Endodermal cell (in vitro differentiated cells): ENCODE measurements at regions not wholly inside any gene's neighbourhood (a gene's known extent, or its start where the extent isn't known, plus 50 kb on each side); places are given as distances from the start of the nearest gene placed in this dataset.

ENCODE experiments used
- DNase-seq: peaks from one replicate; pipeline ENCODE4 v3.0.0-alpha.2; 2017
- H3K27ac ChIP-seq: 2 replicates; pipeline ENCODE4 v1.5.1; 2013; ENCODE audit warnings: mild to moderate bottlenecking, low read depth, low read length, moderate library complexity
- H3K27me3 ChIP-seq: 2 replicates; pipeline ENCODE4 v1.6.1; 2013; ENCODE audit warnings: mild to moderate bottlenecking, low read length, moderate library complexity; ENCODE audit not compliant: insufficient read depth, control insufficient read depth, poor library complexity, severe bottlenecking
- H3K36me3 ChIP-seq: 2 replicates; pipeline ENCODE4 v1.7.0; 2013; ENCODE audit warnings: mild to moderate bottlenecking, low read length, moderate library complexity; ENCODE audit not compliant: control insufficient read depth, insufficient read depth
- H3K4me1 ChIP-seq: one replicate; pipeline ENCODE4 v1.7.0; 2013; ENCODE audit warnings: low read length; ENCODE audit not compliant: control insufficient read depth, insufficient read depth
- H3K4me3 ChIP-seq: 2 replicates; pipeline ENCODE4 v1.5.1; 2013; ENCODE audit warnings: mild to moderate bottlenecking, low read length, moderate library complexity
- H3K9ac ChIP-seq: 2 replicates; pipeline ENCODE4 v1.6.1; 2013; ENCODE audit warnings: mild to moderate bottlenecking, low read length, moderate library complexity; ENCODE audit not compliant: poor library complexity, severe bottlenecking; ENCODE audit errors: extremely low read depth
- H3K9me3 ChIP-seq: 2 replicates; pipeline ENCODE4 v1.6.1; 2013; ENCODE audit warnings: mild to moderate bottlenecking, low read length, moderate library complexity; ENCODE audit not compliant: control insufficient read depth
- H3K27ac Mint-ChIP-seq: 2 replicates; pipeline ENCODE4 v1.8.0; 2020; ENCODE audit warnings: mixed read lengths
- H3K27me3 Mint-ChIP-seq: 2 replicates; pipeline ENCODE4 v1.8.0; 2021; ENCODE audit warnings: mild to moderate bottlenecking, mixed read lengths; ENCODE audit not compliant: insufficient read depth
- H3K36me3 Mint-ChIP-seq: 2 replicates; pipeline ENCODE4 v1.8.0; 2020; ENCODE audit warnings: low read depth, mixed read lengths
- H3K4me1 Mint-ChIP-seq: 2 replicates; pipeline ENCODE4 v1.8.0; 2020; ENCODE audit warnings: mixed read lengths
- H3K4me3 Mint-ChIP-seq: 2 replicates; pipeline ENCODE4 v1.8.0; 2020; ENCODE audit warnings: mild to moderate bottlenecking, moderate library complexity, mixed read lengths
- H3K9me3 Mint-ChIP-seq: 2 replicates; pipeline ENCODE4 v1.8.0; 2020; ENCODE audit warnings: mild to moderate bottlenecking, mixed read lengths
- CTCF ChIP-seq: fragments of 200-600 bp; sonication (generic); conservative IDR thresholded peaks from 2 replicates; pipeline ENCODE4 v1.5.0; 2021; ENCODE audit warnings: antibody characterized with exemption, mild to moderate bottlenecking
- WGBS, 2 experiments: methylation state at CpG; one replicate each; pipeline versions ENCODE4 v1.1.5 to v1.1.7; 2013; ENCODE audit warnings: missing lambda C conversion rate in 2 of 2, mixed read lengths in 1 of 2; ENCODE audit not compliant: insufficient coverage in 1 of 2, insufficient read length in 1 of 2; 5-methylcytosine and 5-hydroxymethylcytosine counted together

- H3K27me3 ChIP-seq: no peaks in the 10 kb centered on the region
- Mint-ChIP-seq H3K27ac (no peak overlapping the region), H3K9me3 (peaks cover 40% of the 10 kb centered on the region), H3K36me3 (no peaks in the 10 kb centered on the region), H3K4me3 (no peak overlapping the region), H3K4me1 (no peaks in the 10 kb centered on the region), H3K27me3 (peaks cover 3% of the 10 kb centered on the region)
- H3K4me1 ChIP-seq: no peaks in the 10 kb centered on the region
- no peaks in the 10 kb centered on the region for H3K36me3 ChIP-seq
- TF ChIP-seq CTCF: no peak
- no peak overlapping the region for H3K9ac ChIP-seq
- 92 to 93% methylated on average over 6 to 7 of the region's 7 CpGs for WGBS, 2 experiments
- DNase-seq: no peak
- H3K9me3 ChIP-seq: peaks cover 27% of the 10 kb centered on the region
- H3K4me3 ChIP-seq: no peak overlapping the region
- no peak overlapping the region for H3K27ac ChIP-seq
These were observed 95.9 kb downstream of the TBX3 start for GRCh38 chr12:114588061-114588460.

- Mint-ChIP-seq H3K27ac (no peak overlapping the region), H3K9me3 (peaks cover 22% of the 10 kb centered on the region), H3K36me3 (no peaks in the 10 kb centered on the region), H3K4me1 (no peaks in the 10 kb centered on the region), H3K27me3 (peaks cover 10% of the 10 kb centered on the region), H3K4me3 (no peak overlapping the region)
- TF ChIP-seq CTCF: no peak
- no peak overlapping the region for H3K4me3 ChIP-seq
- peaks cover 9% of the 10 kb centered on the region for H3K27me3 ChIP-seq
- no peak for DNase-seq
- H3K9me3 ChIP-seq: peaks cover 40% of the 10 kb centered on the region
- H3K27ac ChIP-seq: no peak overlapping the region
- WGBS, 2 experiments: 94 to 96% methylated on average over 2 of the region's 2 CpGs
- H3K36me3 ChIP-seq: no peaks in the 10 kb centered on the region
- H3K9ac ChIP-seq: no peak overlapping the region
- no peaks in the 10 kb centered on the region for H3K4me1 ChIP-seq
These were observed 103.7 kb downstream of the TBX3 start for GRCh38 chr12:114580306-114580705.

- H3K4me3 ChIP-seq: no peak overlapping the region
- WGBS, 2 experiments: 73 to 80% methylated on average over 1 of the region's 1 CpG
- no peak for DNase-seq
- H3K27ac ChIP-seq: no peak overlapping the region
- no peak overlapping the region for H3K4me3 Mint-ChIP-seq
- peaks cover 10% of the 10 kb centered on the region for H3K27me3 Mint-ChIP-seq
- H3K36me3 Mint-ChIP-seq: no peaks in the 10 kb centered on the region
- peaks cover 16% of the 10 kb centered on the region for H3K9me3 Mint-ChIP-seq
- H3K9me3 ChIP-seq: peaks cover 33% of the 10 kb centered on the region
- no peaks in the 10 kb centered on the region for H3K36me3 ChIP-seq
- H3K4me1 ChIP-seq: no peaks in the 10 kb centered on the region
- H3K27me3 ChIP-seq: peaks cover 9% of the 10 kb centered on the region
- H3K27ac Mint-ChIP-seq: no peak overlapping the region
- TF ChIP-seq CTCF: no peak
- H3K4me1 Mint-ChIP-seq: no peaks in the 10 kb centered on the region
- no peak overlapping the region for H3K9ac ChIP-seq
These were observed 104.6 kb downstream of the TBX3 start for GRCh38 chr12:114579389-114579788.
